GM23338 (cell line): ENCODE measurements at regions not wholly inside any gene's neighbourhood (a gene's known extent, or its start where the extent isn't known, plus 50 kb on each side); places are given as distances from the start of the nearest gene placed in this dataset.

Experiments used
- ATAC-seq: fragments of 200-7000 bp; cut with Tn5 transposase; 3 replicates; pipeline ENCODE4 v1.9.1; 2020
- DNase-seq: peaks from one replicate; pipeline ENCODE4 v3.0.0-alpha.2; 2015; ENCODE audit warnings: low spot score
- H2AFZ ChIP-seq: fragments of 200-600 bp; sonication (generic); 2 replicates; pipeline ENCODE4 v1.8.0; 2016; ENCODE audit warnings: antibody characterized with exemption, mild to moderate bottlenecking, moderate library complexity
- H3F3A ChIP-seq: fragments of 200-600 bp; sonication (generic); replicated peaks from 2 replicates; pipeline ENCODE4 v1.8.0; 2017; ENCODE audit warnings: antibody characterized with exemption, mixed run types, low read depth
- H3K27ac ChIP-seq: fragments of 200-600 bp; sonication (generic); 2 replicates; pipeline ENCODE4 v1.6.1; 2016; ENCODE audit warnings: low read depth
- H3K27me3 ChIP-seq: fragments of 200-600 bp; sonication (generic); 2 replicates; pipeline ENCODE4 v1.8.0; 2016; ENCODE audit warnings: mild to moderate bottlenecking, mixed run types, moderate library complexity; ENCODE audit not compliant: insufficient read depth
- H3K36me3 ChIP-seq: fragments of 200-600 bp; sonication (generic); 2 replicates; pipeline ENCODE4 v1.8.0; 2016; ENCODE audit warnings: mild to moderate bottlenecking; ENCODE audit not compliant: insufficient read depth
- H3K4me1 ChIP-seq: fragments of 200-600 bp; sonication (generic); 2 replicates; pipeline ENCODE4 v1.8.0; 2016; ENCODE audit warnings: mild to moderate bottlenecking, moderate library complexity; ENCODE audit not compliant: insufficient read depth
- H3K4me2 ChIP-seq: fragments of 200-600 bp; sonication (generic); 2 replicates; pipeline ENCODE4 v1.7.1; 2017; ENCODE audit warnings: mixed run types
- H3K4me3 ChIP-seq: fragments of 200-600 bp; sonication (generic); 2 replicates; pipeline ENCODE4 v1.6.1; 2016; ENCODE audit warnings: mixed run types
- H3K79me2 ChIP-seq: fragments of 200-600 bp; sonication (generic); replicated peaks from 2 replicates; pipeline ENCODE4 v1.8.0; 2017; ENCODE audit warnings: mild to moderate bottlenecking; ENCODE audit not compliant: insufficient read depth
- H3K9me2 ChIP-seq: fragments of 200-600 bp; sonication (generic); 2 replicates; pipeline ENCODE4 v1.8.0; 2017; ENCODE audit not compliant: insufficient read depth
- H4K20me1 ChIP-seq: fragments of 200-600 bp; sonication (generic); replicated peaks from 2 replicates; pipeline ENCODE4 v1.8.0; 2017; ENCODE audit warnings: mild to moderate bottlenecking; ENCODE audit not compliant: insufficient read depth
- H3K27ac Mint-ChIP-seq: 2 replicates; pipeline ENCODE4 v1.8.0; 2020; ENCODE audit warnings: inconsistent platforms, mild to moderate bottlenecking, moderate library complexity, mixed read lengths
- H3K27me3 Mint-ChIP-seq: 3 replicates; pipeline ENCODE4 v1.8.0; 2022; ENCODE audit warnings: low read depth, mild to moderate bottlenecking, moderate library complexity, mixed read lengths, inconsistent platforms; ENCODE audit not compliant: insufficient read depth, poor library complexity
- H3K36me3 Mint-ChIP-seq: 3 replicates; pipeline ENCODE4 v1.8.0; 2021; ENCODE audit warnings: low read depth, mild to moderate bottlenecking, inconsistent platforms, moderate library complexity, mixed read lengths
- H3K4me1 Mint-ChIP-seq: 3 replicates; pipeline ENCODE4 v1.8.0; 2020; ENCODE audit warnings: mild to moderate bottlenecking, inconsistent platforms, mixed read lengths
- H3K4me3 Mint-ChIP-seq: 3 replicates; pipeline ENCODE4 v1.8.0; 2021; ENCODE audit warnings: moderate library complexity, mild to moderate bottlenecking, inconsistent platforms, mixed read lengths
- H3K9me3 Mint-ChIP-seq: 3 replicates; pipeline ENCODE4 v1.8.0; 2020; ENCODE audit warnings: moderate library complexity, mild to moderate bottlenecking, inconsistent platforms, mixed read lengths
- CREB1 ChIP-seq: fragments of 250-450 bp; sonication (Bioruptor Pico); IDR thresholded peaks from 2 replicates; pipeline ENCODE4 v1.5.0; 2020; ENCODE audit warnings: low read depth, mild to moderate bottlenecking, moderate library complexity
- CTCF ChIP-seq, 2 experiments: fragments of 200-600 bp in 1 of 2; sonication (generic) in 1 of 2; conservative IDR thresholded peaks; 2 replicates each; pipeline versions ENCODE4 v1.5.1 to v1.6.1; 2016 to 2017; ENCODE audit warnings: antibody characterized with exemption in 2 of 2, low read depth in 2 of 2, mild to moderate bottlenecking in 2 of 2, moderate library complexity in 1 of 2
- ETS1 ChIP-seq: IDR thresholded peaks from 2 replicates; pipeline ENCODE4 v1.6.1; 2016; ENCODE audit warnings: antibody characterized with exemption
- EZH2 ChIP-seq: fragments of 200-600 bp; sonication (generic); IDR thresholded peaks from one replicate; pipeline ENCODE4 v1.8.0; 2017; ENCODE audit warnings: antibody characterized with exemption, mild to moderate bottlenecking, low read depth; ENCODE audit not compliant: unreplicated experiment
- EZH2phosphoT487 ChIP-seq: fragments of 200-600 bp; sonication (generic); IDR thresholded peaks from one replicate; pipeline ENCODE4 v1.8.1; 2018; ENCODE audit warnings: antibody characterized with exemption; ENCODE audit not compliant: unreplicated experiment
- JUNB ChIP-seq: IDR thresholded peaks from one replicate; pipeline ENCODE4 v1.6.1; 2016; ENCODE audit warnings: antibody characterized with exemption; ENCODE audit not compliant: unreplicated experiment
- NANOG ChIP-seq: IDR thresholded peaks from 2 replicates; pipeline ENCODE4 v1.6.1; 2016; ENCODE audit warnings: antibody characterized with exemption, borderline replicate concordance
- POLR2AphosphoS5 ChIP-seq: IDR thresholded peaks from 2 replicates; pipeline ENCODE4 v1.6.1; 2016; ENCODE audit warnings: antibody characterized with exemption, low read depth
- REST ChIP-seq: IDR thresholded peaks from one replicate; pipeline ENCODE4 v1.6.1; 2018; ENCODE audit warnings: antibody characterized with exemption; ENCODE audit not compliant: unreplicated experiment
- STAT1 ChIP-seq: IDR thresholded peaks from one replicate; pipeline ENCODE4 v1.6.1; 2016; ENCODE audit warnings: antibody characterized with exemption; ENCODE audit not compliant: unreplicated experiment
- ZNF114 ChIP-seq: fragments of 250-450 bp; sonication (Bioruptor Pico); IDR thresholded peaks from 2 replicates; pipeline ENCODE4 v1.5.0; 2020; ENCODE audit warnings: mild to moderate bottlenecking, moderate library complexity
- ZNF331 ChIP-seq: fragments of 250-450 bp; sonication (Bioruptor Pico); IDR thresholded peaks from 2 replicates; pipeline ENCODE4 v1.5.0; 2020; ENCODE audit warnings: low read depth, mild to moderate bottlenecking, moderate library complexity
- ZNF462 ChIP-seq: fragments of 250-450 bp; sonication (Bioruptor Pico); IDR thresholded peaks from 2 replicates; pipeline ENCODE4 v1.5.0; 2020; ENCODE audit warnings: mild to moderate bottlenecking, moderate library complexity

- Mint-ChIP-seq H3K4me3 (no peak overlapping the region), H3K36me3 (no peaks in the 10 kb centered on the region), H3K27me3 (no peaks in the 10 kb centered on the region), H3K27ac (peak overlapping the region; percentile 20; the same call in 1 of the 2 replicates), H3K4me1 (peaks cover 7% of the 10 kb centered on the region; the same call in 2 of the 3 replicates), H3K9me3 (no peaks in the 10 kb centered on the region)
- TF ChIP-seq JUNB (no peak), POLR2AphosphoS5 (no peak), NANOG (no peak), ZNF462 (CRISPR knock-in tag) (no peak), ZNF114 (CRISPR knock-in tag) (no peak), CTCF (conservative IDR thresholded peaks at IDR 0.05; ENCODE audit: low read depth in 2 of 2) (no peak), REST (no peak), STAT1 (no peak), ETS1 (no peak), ZNF331 (CRISPR knock-in tag) (no peak), EZH2 (no peak), EZH2phosphoT487 (no peak), CREB1 (CRISPR knock-in tag) (no peak)
- Histone ChIP-seq H2AFZ (no peak overlapping the region), H3F3A (no peaks in the 10 kb centered on the region), H3K4me1 (no peaks in the 10 kb centered on the region), H3K4me3 (no peak overlapping the region), H4K20me1 (no peaks in the 10 kb centered on the region), H3K36me3 (no peaks in the 10 kb centered on the region), H3K27ac (no peak overlapping the region), H3K4me2 (no peak overlapping the region), H3K9me2 (0 out of 2 replicates have a peak, but pooled peaks cover 3% of the 10 kb centered on the region), H3K27me3 (no peaks in the 10 kb centered on the region), H3K79me2 (no peaks in the 10 kb centered on the region)
- DNase-seq (no peak), ATAC-seq (no peak)
Observed at GRCh38 chr10:62895063-62895462, 78.9 kb upstream of the EGR2 start.
